IMR-90 (cell line): ENCODE measurements at regions not wholly inside any gene's neighbourhood (a gene's known extent, or its start where the extent isn't known, plus 50 kb on each side); places are given as distances from the start of the nearest gene placed in this dataset.

Experiments used
- FOS ChIP-seq: fragments of 150-350 bp; IDR thresholded peaks from 2 replicates; pipeline ENCODE4 v1.6.1; 2016; ENCODE audit warnings: low read depth, low read length
- MAFK ChIP-seq: IDR thresholded peaks from 2 replicates; pipeline ENCODE4 v1.6.1; 2012; ENCODE audit warnings: low read depth, low read length, improper control_type of control experiment
- MXI1 ChIP-seq: IDR thresholded peaks from 2 replicates; pipeline ENCODE4 v1.6.1; 2012; ENCODE audit warnings: low read depth, mild to moderate bottlenecking, low read length, moderate library complexity, borderline replicate concordance
- POLR2A ChIP-seq: IDR thresholded peaks from 2 replicates; pipeline ENCODE4 v1.6.1; 2012; ENCODE audit warnings: mild to moderate bottlenecking, low read depth, low read length
- RAD21 ChIP-seq: IDR thresholded peaks from 2 replicates; pipeline ENCODE4 v1.6.1; 2012; ENCODE audit warnings: low read length, improper control_type of control experiment
- RCOR1 ChIP-seq: IDR thresholded peaks from 2 replicates; pipeline ENCODE4 v1.6.1; 2012; ENCODE audit warnings: mild to moderate bottlenecking, low read length, improper control_type of control experiment; ENCODE audit not compliant: insufficient replicate concordance
- SMC3 ChIP-seq: fragments of 150-350 bp; IDR thresholded peaks from 2 replicates; pipeline ENCODE4 v1.6.1; 2016; ENCODE audit warnings: low read depth, mild to moderate bottlenecking, antibody characterized with exemption, low read length, moderate library complexity
- TF ChIP-seq, protein P1 (sequence below): conservative IDR thresholded peaks from 2 replicates; pipeline ENCODE4 v1.5.1; 2012; ENCODE audit warnings: mild to moderate bottlenecking, low read depth, low read length, improper control_type of control experiment
- TF ChIP-seq, protein P2 (sequence below): fragments of 150-350 bp; IDR thresholded peaks from 2 replicates; pipeline ENCODE4 v1.6.1; 2017; ENCODE audit warnings: mild to moderate bottlenecking, antibody characterized with exemption, low read length, low read depth

DNA sequence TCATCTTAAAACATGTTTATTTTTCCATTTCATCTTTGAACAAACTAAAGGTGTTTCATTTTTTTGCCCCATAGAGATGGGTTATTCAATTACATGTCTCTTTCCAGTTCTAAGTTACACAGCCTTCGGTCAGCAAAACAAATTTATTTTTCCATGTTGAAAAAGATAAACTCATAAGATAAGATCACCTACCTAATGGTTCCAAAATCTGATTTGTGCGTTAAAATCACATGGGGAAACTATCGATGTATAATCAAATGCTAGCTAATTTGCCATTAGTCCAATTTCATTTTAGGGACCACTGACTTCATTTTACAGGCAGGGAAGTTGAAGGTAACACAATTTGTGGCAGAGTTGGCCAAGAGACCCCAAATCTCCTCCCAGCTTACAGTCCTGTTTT lies 67.2 kb upstream of the ACSL1 start:
- no peak for TF ChIP-seq FOS
- no peak for TF ChIP-seq MXI1
- TF ChIP-seq POLR2A: no peak
- TF ChIP-seq, protein P1, sequence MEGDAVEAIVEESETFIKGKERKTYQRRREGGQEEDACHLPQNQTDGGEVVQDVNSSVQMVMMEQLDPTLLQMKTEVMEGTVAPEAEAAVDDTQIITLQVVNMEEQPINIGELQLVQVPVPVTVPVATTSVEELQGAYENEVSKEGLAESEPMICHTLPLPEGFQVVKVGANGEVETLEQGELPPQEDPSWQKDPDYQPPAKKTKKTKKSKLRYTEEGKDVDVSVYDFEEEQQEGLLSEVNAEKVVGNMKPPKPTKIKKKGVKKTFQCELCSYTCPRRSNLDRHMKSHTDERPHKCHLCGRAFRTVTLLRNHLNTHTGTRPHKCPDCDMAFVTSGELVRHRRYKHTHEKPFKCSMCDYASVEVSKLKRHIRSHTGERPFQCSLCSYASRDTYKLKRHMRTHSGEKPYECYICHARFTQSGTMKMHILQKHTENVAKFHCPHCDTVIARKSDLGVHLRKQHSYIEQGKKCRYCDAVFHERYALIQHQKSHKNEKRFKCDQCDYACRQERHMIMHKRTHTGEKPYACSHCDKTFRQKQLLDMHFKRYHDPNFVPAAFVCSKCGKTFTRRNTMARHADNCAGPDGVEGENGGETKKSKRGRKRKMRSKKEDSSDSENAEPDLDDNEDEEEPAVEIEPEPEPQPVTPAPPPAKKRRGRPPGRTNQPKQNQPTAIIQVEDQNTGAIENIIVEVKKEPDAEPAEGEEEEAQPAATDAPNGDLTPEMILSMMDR: no peak
- TF ChIP-seq SMC3: no peak
- TF ChIP-seq MAFK: no peak
- TF ChIP-seq RAD21: no peak
- TF ChIP-seq RCOR1: no peak
- TF ChIP-seq, protein P2, sequence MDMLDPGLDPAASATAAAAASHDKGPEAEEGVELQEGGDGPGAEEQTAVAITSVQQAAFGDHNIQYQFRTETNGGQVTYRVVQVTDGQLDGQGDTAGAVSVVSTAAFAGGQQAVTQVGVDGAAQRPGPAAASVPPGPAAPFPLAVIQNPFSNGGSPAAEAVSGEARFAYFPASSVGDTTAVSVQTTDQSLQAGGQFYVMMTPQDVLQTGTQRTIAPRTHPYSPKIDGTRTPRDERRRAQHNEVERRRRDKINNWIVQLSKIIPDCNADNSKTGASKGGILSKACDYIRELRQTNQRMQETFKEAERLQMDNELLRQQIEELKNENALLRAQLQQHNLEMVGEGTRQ: no peak
